GM12873 (cell line): ENCODE measurements at regions not wholly inside any gene's neighbourhood (a gene's known extent, or its start where the extent isn't known, plus 50 kb on each side); places are given as distances from the start of the nearest gene placed in this dataset.

Experiments used
- CTCF ChIP-seq: IDR thresholded peaks from 2 replicates; pipeline ENCODE4 v1.5.1; 2012; ENCODE audit warnings: low read depth, mild to moderate bottlenecking, moderate library complexity, low read length, control low read depth; ENCODE audit not compliant: insufficient read depth; ENCODE audit errors: missing control alignments

GRCh38 chr4:31193521-31193920, 473.4 kb downstream of the PCDH7 start:
- TF ChIP-seq CTCF: no peak

GRCh38 chr4:31194823-31195222, 474.7 kb downstream of the PCDH7 start:
- TF ChIP-seq CTCF: no peak

- no peak for TF ChIP-seq CTCF
Observed at GRCh38 chr4:31199644-31200043, 479.5 kb downstream of the PCDH7 start.

- no peak for TF ChIP-seq CTCF
Observed at GRCh38 chr4:31204874-31205273, 484.7 kb downstream of the PCDH7 start.

- no peak for TF ChIP-seq CTCF
Observed at GRCh38 chr4:31220921-31221320, 500.8 kb downstream of the PCDH7 start.

GRCh38 chr4:31228068-31228467, 507.9 kb downstream of the PCDH7 start:
- no peak for TF ChIP-seq CTCF

- no peak for TF ChIP-seq CTCF
Observed at GRCh38 chr4:31230594-31230993, 510.4 kb downstream of the PCDH7 start.
